ENCODE measurements at regions not wholly inside any gene's neighbourhood (a gene's known extent, or its start where the extent isn't known, plus 50 kb on each side); places are given as distances from the start of the nearest gene placed in this dataset.

GRCh38 chr20:60816901-60817300 lies 435.2 kb upstream of the CDH4 start:
- TF ChIP-seq CTCF (IDR thresholded peaks at IDR 0.05) = no peak
- no peak for TF ChIP-seq JUND (IDR thresholded peaks at IDR 0.05)
- no peak for TF ChIP-seq FOXM1 (IDR thresholded peaks at IDR 0.05; ENCODE audit: low read depth)

Measured in SK-N-SH (cell line).